ENCODE measurements at regions not wholly inside any gene's neighbourhood (a gene's known extent, or its start where the extent isn't known, plus 50 kb on each side); places are given as distances from the start of the nearest gene placed in this dataset.

DNA sequence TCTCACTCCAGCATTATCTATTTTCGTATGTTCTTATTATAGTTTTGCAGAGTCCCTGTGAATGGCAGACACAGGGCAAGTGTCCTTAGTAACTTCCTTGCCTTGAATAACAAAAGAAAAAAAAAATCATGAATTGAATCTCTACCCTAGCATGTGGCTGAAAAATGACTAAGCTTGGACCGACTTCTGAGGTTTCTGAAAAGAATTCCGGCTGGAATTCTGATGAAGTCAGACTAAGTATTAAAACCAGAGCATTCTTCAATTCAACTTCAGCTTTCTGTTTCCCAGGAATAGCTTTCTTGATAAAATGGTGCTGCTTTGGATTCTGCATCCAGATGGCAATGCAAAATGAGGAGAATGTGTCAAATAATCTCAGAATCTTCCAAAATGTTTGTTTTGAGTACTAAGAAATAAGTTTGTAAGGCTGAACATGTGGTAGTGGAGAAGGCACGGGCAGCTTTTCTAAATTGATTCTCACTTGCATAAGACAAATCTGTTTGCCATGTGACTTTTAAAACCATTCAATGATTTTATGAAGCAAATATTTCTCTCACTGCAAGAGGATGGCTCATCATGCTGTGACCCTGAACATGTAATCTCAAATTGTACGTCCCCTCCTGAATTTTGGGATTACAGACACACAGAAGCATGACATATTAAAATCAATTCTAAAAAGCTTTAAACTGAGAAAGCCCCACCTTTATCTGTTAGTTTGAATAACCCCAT, 1462.8 kb upstream of the LRRTM1 start:
- DNase-seq = no peak

DNA sequence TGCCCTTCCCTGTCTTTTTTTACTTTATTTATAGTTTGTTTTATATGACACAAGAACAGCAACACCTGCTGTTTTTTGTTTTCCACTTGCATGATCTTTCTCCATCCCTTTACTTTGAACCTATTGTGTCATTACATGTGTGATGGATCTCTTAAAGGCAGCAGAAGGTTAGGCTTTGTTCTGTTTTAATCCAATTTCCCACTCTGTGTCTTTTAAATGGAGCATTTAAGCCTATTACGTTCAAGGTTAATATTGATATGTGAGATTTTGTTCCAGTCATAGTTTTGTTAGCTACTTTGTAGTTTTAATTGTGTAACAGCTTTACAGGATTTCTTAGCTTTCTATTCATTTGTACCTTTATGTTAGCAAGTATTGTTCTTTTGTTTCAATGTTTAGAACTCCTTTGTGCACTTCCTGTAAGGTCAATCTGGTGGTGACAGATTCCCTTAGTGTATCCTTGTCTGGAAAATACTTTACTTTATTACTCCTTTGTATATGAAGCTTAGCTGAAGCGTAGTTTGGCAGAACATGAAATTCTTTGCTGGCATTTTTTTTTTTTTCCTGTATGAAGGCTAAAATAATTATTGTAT, 1443.0 kb upstream of the LRRTM1 start:
- DNase-seq = no peak

DNA sequence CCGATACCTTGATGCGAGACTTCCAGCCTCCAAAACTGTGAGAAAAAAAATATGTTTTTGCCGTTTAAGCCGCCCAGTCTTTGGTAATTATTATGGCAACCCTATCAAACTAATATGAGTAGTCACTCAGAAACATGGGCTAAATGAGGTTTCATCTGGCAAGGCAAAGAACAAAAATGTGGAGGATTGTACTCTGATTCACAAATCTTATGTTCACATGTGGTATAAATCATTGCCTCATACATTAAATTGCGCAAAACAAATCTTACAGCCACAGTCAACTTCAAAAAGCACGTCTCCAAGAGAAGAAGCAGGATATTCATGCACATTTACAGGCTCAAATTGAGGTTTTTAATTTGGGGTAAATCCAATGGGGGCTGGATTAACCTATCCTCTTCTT, 1435.4 kb upstream of the LRRTM1 start:
- DNase-seq = no peak

DNA sequence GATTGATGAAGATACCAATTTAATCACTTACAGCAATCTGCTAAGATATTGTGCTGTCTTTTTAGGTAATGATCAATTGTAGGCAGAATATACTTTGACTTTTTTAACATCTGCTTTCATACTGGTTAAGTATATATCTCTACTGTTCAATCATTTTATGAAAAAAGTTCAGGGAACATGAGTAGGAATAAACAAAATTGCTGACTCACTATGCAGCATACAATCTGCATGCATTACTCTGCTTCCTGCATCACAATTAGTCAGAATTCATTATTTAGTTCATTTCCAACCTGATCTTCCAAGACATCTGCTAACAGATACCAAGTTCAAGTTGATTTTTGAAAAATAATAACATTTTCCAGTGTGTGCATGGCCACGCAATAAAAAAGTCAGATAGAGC, 1430.4 kb upstream of the LRRTM1 start:
- DNase-seq = no peak

DNA sequence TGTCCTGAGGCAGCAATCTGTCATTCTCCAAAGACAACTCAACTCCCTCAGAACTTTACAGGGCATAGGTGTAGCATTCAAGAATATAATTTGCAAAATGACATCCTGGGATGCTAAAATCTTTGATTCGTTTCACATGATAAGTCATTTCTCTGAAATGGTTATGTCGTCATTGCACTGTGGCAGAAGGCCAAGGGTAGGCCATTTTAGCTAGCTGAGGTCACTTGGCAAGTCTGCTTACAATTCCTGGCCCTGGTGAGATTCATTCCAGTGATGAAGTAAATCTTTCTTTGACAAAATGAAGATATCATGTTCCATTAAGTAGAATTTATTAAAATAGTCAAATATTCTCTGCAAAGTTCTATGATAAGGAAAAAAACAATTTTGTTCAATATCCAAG, 1410.3 kb upstream of the LRRTM1 start:
- DNase-seq = no peak

DNA sequence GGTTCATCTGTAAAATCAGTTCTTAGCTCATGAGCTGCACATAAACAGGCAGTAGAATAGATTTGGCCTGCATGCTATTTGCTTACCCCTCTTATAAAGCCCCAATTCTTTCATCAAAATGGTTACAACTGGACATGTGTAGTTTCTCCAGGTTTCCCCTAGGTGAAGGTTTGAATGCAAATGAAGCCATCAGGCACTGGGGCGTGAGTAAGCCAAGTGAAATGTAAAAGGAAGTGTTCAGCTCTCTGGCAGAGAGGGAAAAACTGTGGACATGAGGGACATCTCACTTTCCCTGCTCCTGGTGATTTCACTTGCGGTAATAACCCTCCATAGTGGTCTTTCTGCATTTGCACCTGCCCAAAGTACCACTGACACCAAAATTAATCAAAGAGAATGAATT, 1402.3 kb upstream of the LRRTM1 start:
- DNase-seq = no peak

DNA sequence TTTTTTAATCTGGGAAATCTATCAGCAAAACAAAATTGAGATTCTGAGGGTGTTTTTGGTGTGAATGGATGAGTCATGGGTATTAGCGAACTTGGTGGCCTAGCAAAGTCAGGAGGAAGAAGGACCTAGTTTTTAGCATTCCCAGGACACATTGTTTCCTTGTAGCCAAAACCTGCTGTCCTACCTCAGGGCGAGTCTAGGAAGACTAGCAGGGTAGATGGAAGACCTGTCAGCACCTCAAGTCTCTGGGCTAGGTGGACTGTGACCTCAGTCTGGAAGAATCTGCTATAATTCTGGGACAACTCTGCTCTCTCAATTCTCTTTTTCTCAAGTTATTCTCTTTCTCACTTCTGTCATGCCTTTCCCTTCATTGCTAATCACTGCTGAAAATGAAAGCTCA, 1399.3 kb upstream of the LRRTM1 start:
- DNase-seq = no peak

DNA sequence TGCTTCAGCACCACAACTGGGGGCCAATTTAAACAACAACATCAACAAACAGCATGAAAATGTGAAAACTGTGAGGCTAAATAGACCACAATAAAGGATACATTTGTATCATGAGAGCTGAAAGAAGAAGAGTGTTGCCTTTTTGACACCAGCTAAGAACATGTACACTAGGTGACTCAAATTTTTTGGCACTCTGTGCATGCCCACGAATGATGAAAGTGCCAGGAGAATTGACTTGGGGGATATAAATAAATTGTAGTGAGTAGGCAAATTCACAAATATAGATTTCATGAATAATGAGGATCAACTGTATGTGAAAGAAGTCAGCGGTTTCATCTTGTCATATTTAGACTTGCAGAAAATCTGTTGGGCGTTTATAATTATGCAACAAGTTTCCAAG, 1388.0 kb upstream of the LRRTM1 start:
- no peak for DNase-seq

DNA sequence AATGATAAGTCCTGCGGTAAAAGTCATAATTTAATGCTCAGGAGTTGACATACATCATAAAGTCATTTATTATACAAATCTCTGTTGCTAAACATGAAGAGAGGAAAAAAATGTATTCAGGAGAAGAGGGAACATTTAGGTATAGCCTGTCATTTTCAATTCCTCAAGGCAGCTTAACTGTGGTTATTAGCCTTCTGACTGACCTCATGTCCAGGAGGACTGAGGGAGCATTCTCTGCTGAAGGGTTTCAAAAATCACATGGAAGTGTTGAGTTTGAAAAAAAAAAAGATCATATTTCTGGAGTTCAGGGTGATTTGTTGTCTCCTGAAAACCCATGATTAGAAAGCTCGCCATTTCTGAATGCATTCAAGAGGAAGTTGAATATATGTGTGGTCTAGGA, 1371.1 kb upstream of the LRRTM1 start:
- no peak for DNase-seq

DNA sequence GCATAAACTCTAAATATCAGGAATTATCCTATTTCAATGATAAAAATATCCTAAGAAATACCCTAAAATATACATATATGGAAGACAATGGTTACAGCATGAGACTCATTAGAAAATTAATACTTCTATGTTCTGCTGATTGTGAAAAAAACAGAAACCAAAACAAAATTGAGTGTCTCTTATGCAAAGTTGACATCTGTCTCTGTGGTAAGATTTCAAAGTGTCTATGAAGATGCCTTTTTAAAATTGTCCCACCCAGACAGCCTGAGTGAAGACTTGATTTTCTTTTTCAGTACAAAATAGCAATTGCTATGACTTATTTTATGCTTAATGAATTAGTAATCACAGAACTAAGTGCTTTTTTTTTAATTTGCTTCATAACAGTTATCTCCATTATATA, 1368.4 kb upstream of the LRRTM1 start:
- no peak for DNase-seq

DNA sequence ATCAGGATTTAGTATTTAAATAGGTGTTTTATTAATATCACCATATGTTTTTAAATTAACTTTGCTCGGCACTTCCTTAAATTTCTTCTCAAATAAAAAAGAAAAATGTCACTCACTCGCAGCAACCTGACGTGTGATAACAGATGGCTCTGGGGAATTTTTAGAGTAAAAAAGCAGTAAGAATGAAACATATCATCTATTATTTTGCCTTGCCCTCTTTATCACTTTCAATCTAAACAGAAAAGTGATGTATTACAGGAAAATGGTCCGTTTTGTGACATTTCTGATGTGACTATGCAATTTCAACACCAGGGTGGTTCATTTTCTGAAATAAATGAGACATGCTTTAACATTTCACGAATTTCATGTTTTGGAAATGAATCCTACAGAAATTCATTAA, 1368.0 kb upstream of the LRRTM1 start:
- no peak for DNase-seq

DNA sequence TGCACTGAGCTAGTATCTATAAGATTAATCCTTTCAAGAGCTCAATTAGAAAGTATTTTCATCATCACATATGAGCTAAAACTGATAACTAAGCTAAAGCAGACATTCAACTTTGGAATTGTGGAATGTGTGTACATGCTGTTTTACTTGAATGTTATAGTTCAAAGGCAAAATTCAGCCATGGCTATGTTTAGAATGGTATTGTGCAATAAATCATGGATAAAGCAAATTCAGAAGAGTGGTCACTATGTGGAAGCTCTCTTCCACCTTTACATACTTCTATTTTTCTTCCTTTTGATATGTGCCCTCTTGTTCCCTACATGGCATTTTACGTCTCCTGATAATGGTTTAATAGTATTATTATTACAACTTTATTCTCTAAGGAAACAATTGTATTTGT, 1366.3 kb upstream of the LRRTM1 start:
- no peak for DNase-seq

DNA sequence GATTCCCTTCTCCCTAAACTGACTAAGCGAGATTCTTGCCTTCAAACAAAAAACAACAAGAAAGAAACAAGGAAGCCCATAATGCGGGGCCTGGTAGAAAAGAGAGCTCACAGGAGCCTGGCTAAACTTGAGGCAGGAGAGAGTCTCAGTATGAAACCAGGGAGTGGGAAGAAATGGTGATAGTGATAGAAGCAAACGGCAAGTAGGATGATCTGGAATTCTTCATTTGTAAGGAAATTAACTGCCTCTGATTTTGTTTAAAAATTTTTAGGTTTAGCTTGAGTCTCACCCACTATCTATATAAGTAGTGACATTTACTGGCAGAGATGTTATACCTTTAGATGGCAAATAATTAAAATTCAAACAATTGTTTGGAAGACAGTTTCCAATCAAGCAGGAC, 1356.5 kb upstream of the LRRTM1 start:
- no peak for DNase-seq

DNA sequence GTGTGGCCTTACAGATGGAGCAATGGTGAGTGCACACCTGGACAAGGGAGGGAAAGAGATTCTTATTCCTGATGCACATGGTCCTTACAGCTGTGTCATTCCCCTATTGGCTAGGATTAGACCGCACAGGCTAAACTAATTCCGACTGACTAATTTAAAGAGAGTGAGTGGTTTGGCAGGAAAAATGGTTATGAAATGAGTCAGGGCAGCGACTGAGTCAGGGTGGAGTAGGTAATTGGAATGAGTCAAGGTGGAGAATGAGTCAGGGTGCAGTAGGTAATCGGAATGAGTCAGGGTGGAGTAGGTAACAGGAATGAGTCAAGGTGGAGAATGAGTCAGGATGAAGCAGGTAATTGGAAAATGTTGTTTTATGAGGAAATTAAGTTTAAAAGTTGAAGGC, 1353.7 kb upstream of the LRRTM1 start:
- DNase-seq = no peak

DNA sequence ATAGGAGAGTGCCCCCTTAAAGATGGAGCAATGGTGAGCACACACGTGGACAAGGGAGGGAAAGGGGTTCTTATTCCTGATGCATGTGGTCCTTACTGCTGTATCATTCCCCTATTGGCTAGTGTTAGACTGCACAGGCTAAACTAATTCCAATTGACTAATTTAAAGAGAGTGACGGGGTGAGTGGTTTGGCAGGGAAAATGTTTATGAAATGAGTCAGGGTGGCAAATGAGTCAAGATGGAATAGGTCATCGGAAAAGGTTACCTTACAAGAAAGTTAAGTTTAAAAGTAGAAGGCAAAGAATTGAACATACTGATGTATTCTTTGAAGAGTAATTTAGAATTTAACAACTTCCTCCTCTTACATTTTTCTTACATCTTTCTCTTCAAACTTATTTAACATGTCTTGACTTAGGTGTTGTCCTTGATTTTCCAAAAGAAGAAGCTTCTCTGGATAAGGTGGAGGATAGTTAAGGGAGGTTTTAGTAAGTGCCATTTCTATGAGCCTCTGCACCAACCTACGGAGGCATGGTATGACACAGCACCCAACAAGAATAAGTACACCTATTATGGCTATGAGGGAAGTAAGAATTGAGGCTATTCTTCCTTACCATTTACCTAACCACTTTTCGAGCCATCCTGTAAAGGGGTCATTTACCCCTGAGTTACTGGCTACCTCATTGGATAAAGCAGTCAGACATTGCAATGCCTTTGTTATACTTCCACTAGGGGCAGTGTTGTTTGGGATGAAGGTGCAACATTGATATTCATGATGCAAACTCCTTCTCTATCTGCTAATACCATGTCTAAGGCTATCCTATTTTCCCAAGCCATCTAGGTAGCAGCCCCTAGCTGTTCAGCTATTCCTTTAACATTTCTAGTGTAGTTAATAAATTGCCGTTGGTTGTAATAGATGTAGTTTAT, 1345.8 kb upstream of the LRRTM1 start:
- DNase-seq = no peak

DNA sequence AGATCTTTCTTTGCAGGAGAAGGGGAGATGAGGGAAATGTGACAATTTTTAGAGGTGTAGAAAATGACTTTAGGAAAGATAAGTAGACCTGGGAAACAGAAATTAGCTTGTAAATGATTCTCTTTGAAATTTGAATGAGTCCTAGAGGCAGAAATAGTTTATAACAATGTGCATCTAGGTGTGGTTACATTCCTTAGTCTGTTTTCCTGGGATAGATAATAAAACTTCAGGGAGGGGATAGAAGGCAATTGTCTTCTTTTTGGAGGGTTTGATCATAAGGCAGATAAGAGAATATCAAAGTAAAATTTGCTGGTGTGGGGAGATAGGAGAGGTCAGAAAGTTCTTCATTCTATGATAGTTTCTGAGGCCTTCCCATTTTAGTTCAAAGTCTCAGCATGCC, 1344.3 kb upstream of the LRRTM1 start:
- no peak for DNase-seq

DNA sequence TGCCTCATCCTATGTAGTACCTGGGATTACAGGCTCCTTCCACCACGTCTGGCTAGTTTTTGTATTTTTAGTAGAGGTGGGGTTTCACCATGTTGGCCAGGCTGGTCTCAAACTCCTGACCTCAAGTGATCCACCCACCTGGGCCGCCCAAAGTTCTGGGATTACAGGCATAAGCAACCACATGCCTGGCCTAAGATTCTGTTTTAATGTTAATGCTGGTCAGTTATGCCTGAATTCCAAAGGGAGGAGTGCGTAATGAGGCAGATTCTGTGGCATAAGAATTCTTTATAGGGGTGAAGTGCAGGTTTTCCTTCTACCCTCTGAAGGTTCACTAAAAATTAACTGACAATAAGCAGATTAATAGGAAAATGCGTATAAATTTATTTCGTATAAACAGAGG, 1343.8 kb upstream of the LRRTM1 start:
- no peak for DNase-seq

DNA sequence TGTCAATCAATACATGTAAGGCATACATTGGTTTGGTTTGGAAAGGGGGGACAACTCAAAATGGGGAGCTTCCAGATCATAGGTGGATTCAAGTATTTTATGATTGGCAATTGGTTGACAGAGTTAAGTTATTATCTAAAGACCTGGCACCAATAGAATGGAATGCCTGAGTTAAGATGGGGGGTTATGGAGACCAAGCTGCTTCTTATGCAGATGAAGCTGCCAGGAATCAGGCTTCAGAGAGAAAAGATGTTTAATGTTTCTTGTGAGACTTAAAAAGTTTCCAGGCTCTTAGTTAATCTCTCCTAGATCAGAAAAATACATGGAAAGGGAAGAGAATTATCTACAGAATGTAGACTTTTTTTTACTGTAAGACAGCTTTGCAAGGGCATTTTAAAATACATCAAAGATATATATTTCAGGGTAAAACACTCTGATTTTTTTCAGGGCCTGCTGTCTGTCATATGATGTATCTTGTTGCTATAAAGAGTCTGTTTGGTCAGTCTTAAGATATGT, 1343.2 kb upstream of the LRRTM1 start:
- no peak for DNase-seq

DNA sequence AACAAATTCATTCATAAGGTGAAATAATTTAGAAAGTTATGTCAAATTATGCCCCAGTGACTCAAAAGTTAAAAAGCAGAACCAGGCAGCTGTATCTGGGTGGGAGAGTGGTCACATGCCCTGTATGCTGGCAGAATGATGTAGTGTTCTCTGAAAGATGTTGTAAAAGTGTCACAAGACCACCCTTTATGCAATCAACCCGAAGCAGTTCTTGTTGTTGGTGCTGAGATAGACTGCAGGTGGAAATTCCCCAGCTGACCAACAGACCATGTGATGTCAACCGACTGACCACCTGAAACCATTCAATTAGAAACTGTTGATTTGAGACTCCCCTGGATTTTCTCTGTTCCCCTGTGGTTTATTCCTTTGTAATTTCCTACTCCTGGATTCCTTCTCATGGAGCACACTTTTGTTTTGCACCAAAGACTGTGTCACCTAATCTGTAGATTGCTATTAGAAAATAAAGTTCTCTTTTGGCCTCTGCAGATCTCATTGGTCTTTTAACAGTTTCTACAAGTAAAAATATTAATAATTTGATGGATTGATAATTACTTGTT, 1341.3 kb upstream of the LRRTM1 start:
- no peak for DNase-seq

DNA sequence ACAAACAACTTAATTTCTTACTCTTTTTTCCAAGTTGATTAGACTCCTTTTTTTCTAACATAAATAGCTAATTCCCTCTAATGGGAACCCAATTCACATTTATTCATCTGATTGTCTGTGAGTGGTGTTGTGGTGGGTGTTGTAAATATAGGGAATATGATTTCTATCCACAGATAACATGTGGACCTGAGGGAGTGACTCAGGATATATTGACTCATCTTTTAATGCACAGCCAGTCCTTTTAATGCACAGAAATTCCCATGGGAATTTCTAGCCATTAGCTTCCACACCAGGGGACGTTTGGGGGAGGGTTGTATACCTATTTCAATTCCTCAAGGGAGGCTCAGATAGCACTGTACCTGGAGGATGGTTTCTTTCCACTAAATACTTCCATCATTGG, 1339.6 kb upstream of the LRRTM1 start:
- no peak for DNase-seq

DNA sequence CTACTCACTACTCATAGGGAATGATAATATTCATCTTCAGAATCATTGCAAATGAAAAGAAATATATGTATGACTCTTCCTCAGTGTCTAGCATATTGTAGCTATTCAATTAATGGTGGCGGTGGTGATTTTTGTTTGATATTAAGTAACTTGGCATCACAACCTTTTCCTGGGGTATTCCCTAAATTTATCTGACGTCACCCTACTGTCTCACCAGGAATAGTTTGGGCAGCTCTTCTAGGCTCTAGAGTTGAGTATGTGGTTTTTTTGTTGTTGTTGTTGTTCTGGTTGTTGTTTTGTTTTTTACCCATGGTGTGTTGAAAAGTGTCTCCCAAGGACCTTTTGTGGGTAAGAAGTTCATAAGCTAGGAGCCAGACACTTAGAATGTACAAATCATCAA, 1320.3 kb upstream of the LRRTM1 start:
- DNase-seq = no peak

DNA sequence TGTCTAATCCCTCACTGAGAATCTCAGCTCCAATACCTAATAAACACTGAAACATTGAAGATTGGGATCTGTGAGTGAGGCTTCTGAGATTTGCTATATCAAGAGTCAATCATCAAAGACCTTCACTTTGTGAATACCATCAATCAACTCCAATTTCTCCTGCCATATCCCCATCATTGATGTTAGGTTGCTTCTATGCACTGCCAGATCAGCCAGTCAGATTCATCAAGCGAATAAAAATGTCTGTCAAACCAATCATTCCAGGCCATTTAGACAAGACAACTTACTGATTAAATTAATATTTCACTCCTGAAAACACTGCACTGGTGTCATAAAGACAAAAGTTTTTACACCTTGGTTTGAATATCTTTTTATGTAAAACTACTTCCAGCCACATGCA, 1295.5 kb upstream of the LRRTM1 start:
- DNase-seq = no peak

DNA sequence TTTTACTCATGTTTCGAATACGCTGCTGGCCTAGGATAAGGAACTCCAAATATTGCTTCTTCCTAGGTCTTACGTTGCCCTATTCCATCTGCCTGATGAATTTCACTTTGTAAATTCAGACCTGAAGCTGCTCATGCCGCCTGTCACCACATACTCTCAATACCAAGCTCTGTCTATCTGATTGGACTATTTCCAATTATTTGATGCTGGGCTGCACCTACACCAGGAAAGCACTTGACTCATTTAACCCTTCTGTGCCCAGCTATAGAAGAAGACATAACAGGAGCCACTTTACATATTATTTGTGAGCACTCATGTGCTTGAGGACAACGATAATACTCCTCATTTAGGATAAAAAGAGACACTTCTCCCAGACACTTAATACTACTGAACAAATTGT, 1293.9 kb upstream of the LRRTM1 start:
- no peak for DNase-seq

DNA sequence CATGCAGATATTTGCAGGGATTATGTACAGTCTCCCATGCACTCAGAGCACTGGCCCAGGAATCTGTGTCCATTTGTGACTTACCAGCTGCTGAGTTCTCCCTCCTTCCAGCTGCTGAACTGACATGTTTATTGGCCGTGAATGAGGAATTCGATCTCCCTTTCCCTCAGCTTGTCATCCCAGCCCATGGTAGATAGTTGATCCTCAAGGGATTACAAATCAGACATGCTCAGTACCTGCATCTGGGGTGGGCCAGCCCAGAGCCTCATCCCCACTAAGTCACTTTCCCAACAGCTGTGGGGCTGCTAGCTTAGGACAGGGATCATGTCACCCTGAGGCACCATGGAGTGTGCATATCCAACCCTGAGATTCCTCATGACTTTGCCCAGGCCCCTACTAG, 1284.9 kb upstream of the LRRTM1 start:
- DNase-seq = no peak
